A673 (cell line): ENCODE measurements at regions not wholly inside any gene's neighbourhood (a gene's known extent, or its start where the extent isn't known, plus 50 kb on each side); places are given as distances from the start of the nearest gene placed in this dataset.
A peak's percentile ranks its signal among the peaks of the same experiment; 100 is the strongest.

Experiments used
- BruUV-seq: library from RNA; stranded (reverse); fragments of 400-500 nt; replicated peaks from 2 replicates; lab custom pipeline; 2021; lab: Mats Ljungman, UMichigan
- CTCF ChIA-PET: fragments of 300-600 bp; sonication (Branson Sonifier 250); formaldehyde crosslinking; loops from one replicate; lab custom pipeline; 2022; ENCODE audit warnings: antibody characterized with exemption; lab: Charles Lee
- POLR2A ChIA-PET: fragments of 300-600 bp; sonication (Branson Sonifier 250); formaldehyde crosslinking; loops from one replicate; lab custom pipeline; 2022; ENCODE audit warnings: antibody characterized with exemption; ENCODE audit not compliant: low non-redundant PET; lab: Charles Lee
- DNase-seq: peaks from one replicate; pipeline ENCODE4 v3.0.0-alpha.2; 2015; ENCODE audit warnings: low spot score
- H3K27ac ChIP-seq: fragments of 200-600 bp; sonication (generic); 2 replicates; pipeline ENCODE4 v1.5.1; 2016; ENCODE audit warnings: mixed run types, low read depth, mild to moderate bottlenecking, mixed read lengths, antibody characterized with exemption, low read length; ENCODE audit not compliant: poor library complexity, severe bottlenecking
- H3K27me3 ChIP-seq: fragments of 200-600 bp; sonication (generic); replicated peaks from 2 replicates; pipeline ENCODE4 v1.6.1; 2017; ENCODE audit warnings: mixed run types, low read depth, mild to moderate bottlenecking, mixed read lengths, antibody characterized with exemption, low read length; ENCODE audit not compliant: insufficient read depth, poor library complexity
- H3K36me3 ChIP-seq: fragments of 200-600 bp; sonication (generic); 2 replicates; pipeline ENCODE4 v1.6.1; 2016; ENCODE audit warnings: mixed run types, mild to moderate bottlenecking, mixed read lengths, antibody characterized with exemption, low read length; ENCODE audit not compliant: insufficient read depth, poor library complexity, severe bottlenecking
- H3K4me1 ChIP-seq: fragments of 200-600 bp; sonication (generic); 2 replicates; pipeline ENCODE4 v1.6.1; 2017; ENCODE audit warnings: mixed run types, mild to moderate bottlenecking, mixed read lengths, antibody characterized with exemption, low read length; ENCODE audit not compliant: insufficient read depth, poor library complexity, severe bottlenecking
- H3K4me3 ChIP-seq: fragments of 200-600 bp; sonication (generic); 2 replicates; pipeline ENCODE4 v1.5.1; 2016; ENCODE audit warnings: low read depth, mixed run types, mild to moderate bottlenecking, mixed read lengths, low read length; ENCODE audit not compliant: poor library complexity, severe bottlenecking
- H3K9me3 ChIP-seq: fragments of 200-600 bp; sonication (generic); 2 replicates; pipeline ENCODE4 v1.6.1; 2016; ENCODE audit warnings: mixed run types, low read depth, mild to moderate bottlenecking, mixed read lengths, antibody characterized with exemption, low read length; ENCODE audit not compliant: poor library complexity, severe bottlenecking
- EZH2 ChIP-seq: fragments of 200-600 bp; sonication (generic); IDR thresholded peaks from 2 replicates; pipeline ENCODE4 v1.6.1; 2017; ENCODE audit warnings: borderline replicate concordance, low read depth, mild to moderate bottlenecking, mixed read lengths, antibody characterized with exemption, low read length; ENCODE audit not compliant: poor library complexity, severe bottlenecking
- intact Hi-C: fragments of 100-400 bp; cut with micrococcal nuclease; formaldehyde crosslinking; loops from one replicate; pipeline ENCODE4 v1.10.0; 2022; ENCODE audit not compliant: unreplicated experiment
- TF ChIP-seq, protein P1 (sequence below): fragments of 300-800, 200-600 bp; sonication (generic); conservative IDR thresholded peaks from 2 replicates; pipeline ENCODE4 v1.5.1; 2017; ENCODE audit warnings: low read depth, mild to moderate bottlenecking, antibody characterized with exemption, low read length, moderate library complexity, mixed read lengths

- BruUV-seq = no TSS peak
- no peak overlapping the region for H3K4me3 ChIP-seq
- DNase-seq = peak; percentile 75
- H3K9me3 ChIP-seq = no peaks in the 10 kb centered on the region
- H3K36me3 ChIP-seq = no peaks in the 10 kb centered on the region
- no peaks in the 10 kb centered on the region for H3K4me1 ChIP-seq
- H3K27me3 ChIP-seq = no peaks in the 10 kb centered on the region
- H3K27ac ChIP-seq = no peak overlapping the region
- ChIA-PET CTCF (interaction anchor here (0.5 to 1.0 kb wide), 4 partner anchors 27 to 627 kb away, joined by 3 to 7 read pairs (median 4); no protein-coding TSS in a partner anchor), POLR2A (no interaction called here)
- intact Hi-C loops = loop anchor here (2.0 to 10.0 kb wide), 3 partner anchors 96 to 524 kb away; no protein-coding TSS in a partner anchor
- TF ChIP-seq, protein P1, sequence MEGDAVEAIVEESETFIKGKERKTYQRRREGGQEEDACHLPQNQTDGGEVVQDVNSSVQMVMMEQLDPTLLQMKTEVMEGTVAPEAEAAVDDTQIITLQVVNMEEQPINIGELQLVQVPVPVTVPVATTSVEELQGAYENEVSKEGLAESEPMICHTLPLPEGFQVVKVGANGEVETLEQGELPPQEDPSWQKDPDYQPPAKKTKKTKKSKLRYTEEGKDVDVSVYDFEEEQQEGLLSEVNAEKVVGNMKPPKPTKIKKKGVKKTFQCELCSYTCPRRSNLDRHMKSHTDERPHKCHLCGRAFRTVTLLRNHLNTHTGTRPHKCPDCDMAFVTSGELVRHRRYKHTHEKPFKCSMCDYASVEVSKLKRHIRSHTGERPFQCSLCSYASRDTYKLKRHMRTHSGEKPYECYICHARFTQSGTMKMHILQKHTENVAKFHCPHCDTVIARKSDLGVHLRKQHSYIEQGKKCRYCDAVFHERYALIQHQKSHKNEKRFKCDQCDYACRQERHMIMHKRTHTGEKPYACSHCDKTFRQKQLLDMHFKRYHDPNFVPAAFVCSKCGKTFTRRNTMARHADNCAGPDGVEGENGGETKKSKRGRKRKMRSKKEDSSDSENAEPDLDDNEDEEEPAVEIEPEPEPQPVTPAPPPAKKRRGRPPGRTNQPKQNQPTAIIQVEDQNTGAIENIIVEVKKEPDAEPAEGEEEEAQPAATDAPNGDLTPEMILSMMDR = peak; percentile 90
- no peak for TF ChIP-seq EZH2
Observed at GRCh38 chr14:59028476-59029202, 159.8 kb upstream of the DAAM1 start.

DNA sequence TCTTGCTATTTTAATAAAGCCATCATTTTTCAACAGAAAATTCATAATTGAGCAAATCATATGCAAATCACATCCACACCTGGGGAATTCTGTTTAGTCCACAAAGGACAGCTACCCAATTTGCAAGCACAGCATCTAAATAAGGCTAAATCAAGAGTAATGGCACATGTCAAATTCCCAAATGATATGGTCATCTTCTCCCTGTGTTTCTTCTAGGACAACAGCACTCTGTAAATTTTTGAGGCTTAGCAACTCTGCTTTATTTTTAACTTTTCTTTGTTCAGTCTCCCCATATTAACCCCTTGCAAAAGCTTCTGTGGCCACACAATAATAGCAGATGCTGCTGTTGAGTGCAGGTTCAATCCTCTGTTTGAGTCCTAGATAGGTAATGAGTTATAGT is 155.6 kb upstream of the DAAM1 start:
- TF ChIP-seq EZH2 = no peak
- TF ChIP-seq, protein P1 = no peak
- intact Hi-C loops = no loop called here
- BruUV-seq = no TSS peak
- DNase-seq = no peak
- no peak overlapping the region for H3K4me3 ChIP-seq
- H3K27ac ChIP-seq = no peak overlapping the region
- no peaks in the 10 kb centered on the region for H3K9me3 ChIP-seq
- H3K4me1 ChIP-seq = no peaks in the 10 kb centered on the region
- H3K36me3 ChIP-seq = no peaks in the 10 kb centered on the region
- POLR2A ChIA-PET = no interaction called here
- no peaks in the 10 kb centered on the region for H3K27me3 ChIP-seq
- CTCF ChIA-PET = no interaction called here

DNA sequence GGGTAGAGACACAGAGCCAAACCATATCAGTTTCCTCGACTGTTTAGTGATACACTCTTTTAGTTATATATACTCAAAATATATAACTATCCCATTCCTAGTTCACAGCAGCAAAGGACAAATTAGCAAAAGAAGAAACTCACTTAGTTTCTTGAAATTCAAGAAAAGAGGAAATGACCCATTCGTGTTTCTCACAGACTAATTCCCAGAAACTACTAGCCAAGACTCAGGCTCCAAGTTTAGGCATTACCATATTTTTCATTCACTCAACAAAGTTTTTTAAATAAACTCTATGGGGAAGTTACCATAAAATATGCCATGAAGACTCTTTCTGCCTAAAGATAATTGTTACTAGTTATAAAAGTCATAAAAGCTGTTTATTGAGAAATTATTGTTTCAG is 152.3 kb upstream of the DAAM1 start:
- Histone ChIP-seq H3K27me3 (no peaks in the 10 kb centered on the region), H3K4me1 (no peaks in the 10 kb centered on the region), H3K4me3 (no peak overlapping the region), H3K36me3 (no peaks in the 10 kb centered on the region), H3K27ac (no peak overlapping the region), H3K9me3 (no peaks in the 10 kb centered on the region)
- intact Hi-C loops = no loop called here
- BruUV-seq = no TSS peak
- CTCF ChIA-PET = no interaction called here
- TF ChIP-seq EZH2 = no peak
- TF ChIP-seq, protein P1 = no peak
- POLR2A ChIA-PET = no interaction called here
- DNase-seq = no peak
